GM19397 (cell line): ENCODE measurements at regions not wholly inside any gene's neighbourhood (a gene's known extent, or its start where the extent isn't known, plus 50 kb on each side); places are given as distances from the start of the nearest gene placed in this dataset.

Experiments used
- ATAC-seq: cut with Tn5 transposase; IDR thresholded peaks from one replicate; pipeline ENCODE4 v1.9.1; 2021; ENCODE audit warnings: mild to moderate bottlenecking, moderate library complexity; ENCODE audit not compliant: unreplicated experiment

- no peak for ATAC-seq
Measured at GRCh38 chr18:26794230-26795101, 71.0 kb downstream of the AQP4 start.

- ATAC-seq, result no peak
Measured at GRCh38 chr18:26792661-26793060, 72.8 kb downstream of the AQP4 start.

- no peak for ATAC-seq
Measured at GRCh38 chr18:26791676-26792075, 73.8 kb downstream of the AQP4 start.

DNA sequence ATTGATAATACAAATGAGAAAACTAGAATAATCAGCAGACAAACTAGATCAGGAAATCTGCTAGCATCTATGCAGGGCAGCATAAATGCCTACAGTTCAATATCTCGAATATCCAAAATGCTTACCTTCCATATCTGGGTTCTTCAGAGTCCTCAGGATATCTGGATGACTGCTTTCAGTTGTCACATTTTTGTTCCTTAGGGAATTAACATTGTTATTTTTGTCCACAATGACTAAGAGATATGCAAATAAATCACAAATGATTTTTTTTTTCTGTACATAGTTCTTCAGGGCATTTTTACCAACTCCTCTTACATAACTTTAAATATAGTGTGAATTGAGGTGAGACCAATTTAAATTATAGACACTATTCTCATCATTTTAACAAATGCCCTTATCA is 80.9 kb downstream of the AQP4 start:
- no peak for ATAC-seq

- no peak for ATAC-seq
Measured at GRCh38 chr18:26783170-26783569, 82.3 kb downstream of the AQP4 start.

DNA sequence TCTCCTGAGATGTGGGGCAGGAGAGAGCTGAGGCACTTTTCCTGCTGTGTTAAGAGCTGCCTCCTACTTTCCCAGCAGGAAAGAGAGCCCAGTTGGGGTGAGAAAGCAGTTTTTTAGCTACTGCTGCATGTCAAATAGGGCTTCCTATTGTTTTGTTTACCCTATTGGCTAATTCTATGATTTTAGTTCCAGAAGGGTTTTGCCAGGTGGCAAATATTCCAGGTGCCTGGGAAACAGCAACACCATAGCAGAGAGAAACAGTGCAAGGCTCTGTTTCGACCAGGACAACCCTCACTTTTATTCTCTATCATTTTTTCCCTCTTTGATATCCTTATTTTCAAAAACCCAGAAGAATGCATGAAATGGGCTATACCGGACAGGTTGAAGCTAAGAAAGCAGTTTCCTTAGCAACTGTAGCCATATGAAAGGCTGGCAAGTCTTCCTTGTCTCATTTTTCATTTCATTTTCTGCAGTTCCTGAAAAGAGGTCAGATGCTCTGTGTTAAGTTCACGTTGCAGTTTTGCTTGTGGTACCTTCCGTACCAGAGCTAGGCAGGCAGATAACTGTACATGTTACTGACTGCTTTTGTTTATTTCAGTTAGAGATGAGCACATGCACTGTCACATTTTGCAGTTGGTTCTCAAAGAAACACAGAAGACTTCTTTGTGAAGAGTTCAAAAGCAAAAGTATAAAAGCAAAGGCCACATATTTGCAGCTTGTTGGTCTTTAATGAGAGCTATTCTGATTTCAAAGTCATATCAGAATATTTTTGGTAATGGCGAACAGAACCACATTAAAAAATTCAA is 84.8 kb downstream of the AQP4 start:
- no peak for ATAC-seq

- ATAC-seq, result no peak
Measured at GRCh38 chr18:26778054-26778393, 87.5 kb downstream of the AQP4 start.

DNA sequence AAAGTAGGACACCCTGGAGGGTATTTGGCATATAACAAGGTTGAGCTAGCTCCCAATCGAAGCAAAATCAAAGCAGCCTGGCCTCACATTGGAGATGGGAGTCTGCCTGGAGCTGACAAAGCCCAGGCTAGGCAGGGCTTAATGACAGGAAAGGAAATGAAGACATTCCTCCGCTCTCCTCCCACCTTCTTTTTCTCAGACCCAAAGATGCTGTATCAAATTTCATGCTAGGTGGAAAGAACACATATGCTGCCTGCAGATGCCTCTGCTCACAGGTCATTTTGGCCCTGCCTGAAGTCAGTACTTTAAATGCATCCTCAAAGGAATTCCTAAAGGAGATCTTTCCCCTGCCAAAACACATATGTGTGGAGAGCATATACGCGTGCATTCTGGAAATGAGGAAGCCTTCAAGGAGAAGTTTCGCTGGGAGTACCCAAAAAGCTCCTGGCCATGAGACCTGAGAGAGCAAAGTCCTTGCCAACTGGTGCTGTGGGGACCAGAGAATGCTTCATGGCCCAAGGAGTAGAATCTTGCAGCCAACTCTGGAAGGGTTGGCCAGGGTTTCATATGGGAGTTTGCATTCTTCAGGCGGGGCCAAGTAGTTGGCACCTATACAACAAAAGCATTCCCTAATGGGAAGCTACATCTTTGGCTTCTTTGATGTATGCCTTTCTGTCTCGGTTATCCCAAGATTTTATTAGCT is 88.0 kb downstream of the AQP4 start:
- no peak for ATAC-seq

DNA sequence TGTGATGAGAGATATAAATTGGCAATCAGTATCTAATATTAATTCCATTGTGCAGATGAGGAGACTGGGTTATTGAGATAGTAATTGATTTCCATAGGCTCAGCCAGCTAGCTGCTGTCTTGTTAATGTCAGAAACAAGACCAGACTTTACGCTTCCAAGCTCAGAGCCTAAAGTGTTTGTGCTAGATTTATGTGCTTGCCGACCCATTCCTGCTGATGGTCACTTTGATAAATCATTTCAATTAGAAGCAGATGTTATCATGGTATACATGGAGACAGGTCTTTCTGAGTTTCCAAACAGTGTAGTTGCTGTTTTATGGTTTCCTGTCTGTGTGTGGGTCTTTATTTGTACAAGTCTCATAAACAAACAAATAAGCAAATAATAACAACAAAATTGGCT is 92.8 kb downstream of the AQP4 start:
- no peak for ATAC-seq

DNA sequence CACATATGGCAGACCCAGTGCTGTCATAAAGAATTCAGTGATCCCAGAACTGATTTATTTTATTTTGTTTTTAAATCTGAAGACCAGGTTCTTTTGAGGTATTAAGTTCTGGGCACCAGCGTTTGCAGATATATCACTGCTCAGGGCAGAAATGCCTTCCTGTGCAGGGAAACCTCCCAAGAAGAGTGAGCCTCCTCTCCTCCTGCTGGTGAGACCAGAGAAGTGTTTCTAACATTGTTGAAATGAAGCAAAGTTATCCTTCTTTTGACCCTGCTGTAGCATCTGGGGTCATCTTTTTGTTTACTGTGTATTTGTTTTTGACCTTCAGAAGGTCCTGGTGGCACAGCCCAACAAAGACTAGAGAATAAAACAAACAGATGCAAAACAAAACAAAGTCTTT is 94.0 kb downstream of the AQP4 start:
- no peak for ATAC-seq

- ATAC-seq, result no peak
Measured at GRCh38 chr18:26768385-26768784, 97.1 kb downstream of the AQP4 start.

GRCh38 chr18:26765498-26765897 is 100.0 kb downstream of the AQP4 start:
- no peak for ATAC-seq

DNA sequence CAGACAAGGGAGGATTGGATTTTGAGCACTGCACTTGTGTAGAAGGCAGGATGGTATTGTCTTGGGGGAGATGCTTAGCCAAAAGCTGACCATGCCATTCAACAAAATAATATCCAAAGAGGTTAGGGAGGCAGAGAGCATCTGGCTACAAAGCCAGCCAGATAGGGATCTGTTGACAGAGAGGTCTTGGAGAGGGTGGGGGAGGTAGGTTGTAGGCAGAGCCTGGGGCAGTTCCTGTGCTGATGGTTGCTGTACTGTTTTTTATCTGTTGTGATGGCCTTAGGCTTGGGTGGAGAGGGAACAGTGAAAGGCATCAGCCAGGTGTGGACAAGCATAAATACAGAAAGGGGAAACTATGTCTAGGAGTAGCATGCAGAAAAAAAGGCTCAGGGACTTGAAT is 100.9 kb downstream of the AQP4 start:
- ATAC-seq, result no peak

DNA sequence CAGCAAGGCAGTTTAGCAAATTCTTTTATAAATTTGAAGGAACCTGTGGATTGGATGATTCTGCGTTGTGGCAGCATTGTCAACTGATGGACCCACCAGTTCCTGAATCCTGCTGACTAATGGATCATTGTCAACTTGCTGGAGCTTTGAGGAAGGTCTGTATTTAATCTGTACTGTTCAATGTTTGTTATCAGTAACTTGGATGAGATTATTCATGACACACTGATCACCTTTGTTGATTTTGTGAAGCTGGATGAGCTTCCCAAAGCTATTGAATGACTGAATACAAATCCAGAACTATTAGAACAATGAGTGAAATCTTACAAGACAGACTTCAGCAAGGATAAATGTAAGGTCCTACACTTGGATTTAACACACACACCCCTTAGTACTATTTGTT is 101.3 kb downstream of the AQP4 start:
- no peak for ATAC-seq

GRCh38 chr18:26763446-26764110 is 101.9 kb downstream of the AQP4 start:
- ATAC-seq, result no peak

- ATAC-seq, result no peak
Measured at GRCh38 chr18:26757263-26758019, 108.1 kb downstream of the AQP4 start.

- no peak for ATAC-seq
Measured at GRCh38 chr18:26756556-26756955, 109.0 kb downstream of the AQP4 start.

DNA sequence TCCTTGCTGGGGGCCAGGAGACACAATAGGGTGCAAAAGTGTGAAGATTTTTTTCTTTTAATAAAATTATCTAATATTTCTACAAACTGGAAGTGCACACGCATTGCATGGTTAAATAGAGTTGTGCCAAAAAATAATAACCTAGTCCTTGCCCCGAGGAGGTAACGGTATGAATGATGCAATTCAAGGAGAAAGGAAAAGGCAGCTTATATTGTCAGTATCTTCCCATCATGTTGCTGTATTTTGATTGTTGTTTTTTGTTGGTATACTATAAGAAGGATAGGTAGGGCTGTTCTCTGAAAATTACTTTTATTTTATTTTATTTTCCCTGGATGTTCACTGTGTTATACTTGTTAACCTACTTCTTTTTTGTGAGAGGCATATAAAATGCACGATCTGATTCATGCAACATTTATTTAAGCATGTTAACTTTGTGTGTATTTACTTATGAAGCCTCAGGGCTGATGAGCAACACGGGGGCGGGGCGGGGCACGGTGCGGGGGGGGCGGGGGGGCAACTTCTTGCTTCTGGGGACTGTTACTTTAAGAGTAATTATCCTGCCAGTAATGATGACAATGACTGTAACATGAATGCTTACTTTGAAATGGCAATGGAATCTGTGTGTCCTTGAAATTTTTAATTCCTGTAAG is 118.6 kb downstream of the AQP4 start:
- no peak for ATAC-seq

DNA sequence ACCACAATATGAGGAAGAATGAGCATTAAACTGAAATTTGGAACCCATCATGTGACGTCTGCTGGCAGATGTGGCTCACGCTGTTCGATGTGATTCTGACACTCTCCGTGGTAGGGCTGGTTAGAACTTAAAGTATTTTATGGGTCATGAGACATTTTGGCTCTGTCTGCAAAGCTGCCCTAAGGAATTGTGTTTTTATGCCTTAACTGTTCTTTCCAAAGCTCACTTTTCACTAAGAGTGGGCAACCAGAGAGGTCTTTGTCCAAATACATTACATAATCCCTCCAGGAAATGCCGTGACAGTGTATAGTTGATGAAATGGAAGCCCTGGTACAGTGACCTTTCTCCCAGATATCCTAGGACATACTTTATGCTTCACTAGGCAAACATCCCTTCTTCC is 119.1 kb downstream of the AQP4 start:
- no peak for ATAC-seq
